CD14-positive monocyte (primary cell): ENCODE measurements at regions not wholly inside any gene's neighbourhood (a gene's known extent, or its start where the extent isn't known, plus 50 kb on each side); places are given as distances from the start of the nearest gene placed in this dataset.

Source experiments
- DNase-seq, 3 donors: peaks; one replicate each; pipeline ENCODE4 v3.0.0-alpha.2; 2011 to 2022
- H2AFZ ChIP-seq: 2 replicates; pipeline ENCODE4 v1.6.0; 2012; ENCODE audit warnings: mild to moderate bottlenecking, low read depth, low read length, inconsistent platforms; ENCODE audit not compliant: insufficient read depth, poor library complexity, severe bottlenecking
- H3K27ac ChIP-seq, 2 donors: 1 replicate in 1 of 2; 2 replicates in 1 of 2; pipeline ENCODE4 v1.5.1; 2012 to 2013; ENCODE audit warnings: low read length in 2 of 2, control low read depth in 1 of 2, inconsistent platforms in 1 of 2, low read depth in 1 of 2, mild to moderate bottlenecking in 1 of 2
- H3K27me3 ChIP-seq, 2 donors: one replicate each; pipeline versions ENCODE4 v1.6.0 to v1.6.1; 2011 to 2013; ENCODE audit warnings: low read length in 2 of 2; ENCODE audit not compliant: control insufficient read depth in 2 of 2, insufficient read depth in 2 of 2
- H3K36me3 ChIP-seq, 2 donors: replicated peaks in 1 of 2; 1 replicate in 1 of 2; 2 replicates in 1 of 2; pipeline versions ENCODE4 v1.5.1 to v1.6.1; 2012 to 2013; ENCODE audit warnings: low read length in 2 of 2, control low read depth in 1 of 2, inconsistent platforms in 1 of 2, mild to moderate bottlenecking in 1 of 2; ENCODE audit not compliant: insufficient read depth in 2 of 2, control insufficient read depth in 1 of 2
- H3K4me1 ChIP-seq, 2 donors: 1 replicate in 1 of 2; 2 replicates in 1 of 2; pipeline versions ENCODE4 v1.5.1 to v1.6.1; 2012 to 2013; ENCODE audit warnings: low read length in 2 of 2, control low read depth in 1 of 2, inconsistent platforms in 1 of 2, mild to moderate bottlenecking in 1 of 2, moderate library complexity in 1 of 2; ENCODE audit not compliant: insufficient read depth in 2 of 2, control insufficient read depth in 1 of 2
- H3K4me2 ChIP-seq: replicated peaks from 2 replicates; pipeline ENCODE3; 2012; ENCODE audit warnings: low read length, moderate library complexity, mild to moderate bottlenecking; ENCODE audit not compliant: poor library complexity, severe bottlenecking; ENCODE audit errors: extremely low read depth
- H3K4me3 ChIP-seq, 3 experiments: fragments of 200-600 bp in 1 of 3; sonication (generic) in 1 of 3; replicated peaks in 1 of 3; 1 replicate in 2 of 3; 2 replicates in 1 of 3; pipeline ENCODE4 v1.5.1; 2011 to 2013; ENCODE audit warnings: low read length in 3 of 3, mild to moderate bottlenecking in 3 of 3, control low read depth in 2 of 3, low read depth in 2 of 3, inconsistent platforms in 1 of 3, moderate library complexity in 1 of 3
- H3K79me2 ChIP-seq: 2 replicates; pipeline ENCODE4 v1.6.0; 2012; ENCODE audit warnings: mild to moderate bottlenecking, control low read depth, inconsistent platforms, low read length, moderate library complexity; ENCODE audit not compliant: insufficient read depth
- H3K9ac ChIP-seq: 2 replicates; pipeline ENCODE4 v1.6.0; 2017; ENCODE audit warnings: low read length, mild to moderate bottlenecking; ENCODE audit not compliant: insufficient read depth, poor library complexity, severe bottlenecking
- H3K9me3 ChIP-seq, 2 donors: replicated peaks in 1 of 2; 1 replicate in 1 of 2; 2 replicates in 1 of 2; pipeline versions ENCODE4 v1.5.1 to v1.6.1; 2012 to 2013; ENCODE audit warnings: low read length in 2 of 2, control low read depth in 1 of 2; ENCODE audit not compliant: control insufficient read depth in 1 of 2, insufficient read depth in 1 of 2
- H4K20me1 ChIP-seq: 2 replicates; pipeline ENCODE4 v1.6.0; 2012; ENCODE audit warnings: mild to moderate bottlenecking, low read length, control low read depth, moderate library complexity; ENCODE audit not compliant: insufficient read depth
- H3K27ac Mint-ChIP-seq, 7 donors: one replicate each; pipeline ENCODE4 v1.8.0; 2020; ENCODE audit warnings: mild to moderate bottlenecking in 7 of 7, mixed read lengths in 7 of 7, moderate library complexity in 6 of 7, inconsistent platforms in 2 of 7
- H3K27me3 Mint-ChIP-seq, 3 donors: one replicate each; pipeline ENCODE4 v1.8.0; 2021 to 2022; ENCODE audit warnings: low read depth in 3 of 3, mild to moderate bottlenecking in 3 of 3, mixed read lengths in 3 of 3, moderate library complexity in 3 of 3, inconsistent platforms in 1 of 3
- H3K36me3 Mint-ChIP-seq, 2 donors: one replicate each; pipeline ENCODE4 v1.8.0; 2020; ENCODE audit warnings: mixed read lengths in 2 of 2, inconsistent platforms in 1 of 2, mild to moderate bottlenecking in 1 of 2
- H3K4me1 Mint-ChIP-seq: one replicate; pipeline ENCODE4 v1.8.0; 2020; ENCODE audit warnings: mild to moderate bottlenecking, mixed read lengths
- H3K4me3 Mint-ChIP-seq, 2 donors: one replicate each; pipeline ENCODE4 v1.8.0; 2020; ENCODE audit warnings: mild to moderate bottlenecking in 2 of 2, mixed read lengths in 2 of 2, moderate library complexity in 1 of 2
- H3K9me3 Mint-ChIP-seq, 7 donors: one replicate each; pipeline ENCODE4 v1.8.0; 2020 to 2022; ENCODE audit warnings: mixed read lengths in 7 of 7, mild to moderate bottlenecking in 6 of 7, moderate library complexity in 6 of 7, inconsistent platforms in 2 of 7
- WGBS: methylation state at CpG from one replicate; pipeline ENCODE4 v1.1.5; 2013; ENCODE audit warnings: missing lambda C conversion rate; ENCODE audit not compliant: insufficient coverage; 5-methylcytosine and 5-hydroxymethylcytosine counted together
- intact Hi-C, 2 donors: fragments of 100-400 bp; cut with micrococcal nuclease; formaldehyde crosslinking; loops; one replicate each; pipeline versions ENCODE4 v1.15.0 to v1.15.1; 2023
- TF ChIP-seq, protein P1 (sequence below): fragments of 200-600 bp; IDR thresholded peaks from one replicate; pipeline ENCODE4 v1.8.0; 2022; ENCODE audit warnings: antibody characterized with exemption, mild to moderate bottlenecking

- peaks cover 4 to 14% of the 10 kb centered on the region in 2 donors for H3K27me3 ChIP-seq
- peaks cover 2 to 25% (median 12%) of the 10 kb centered on the region in 7 donors for H3K9me3 Mint-ChIP-seq
- H3K9ac ChIP-seq = no peak overlapping the region
- H3K27ac Mint-ChIP-seq = no peak overlapping the region
- 100% methylated on average over 4 of the region's 7 CpGs for WGBS
- H3K27me3 Mint-ChIP-seq = peaks cover 16 to 25% (median 18%) of the 10 kb centered on the region in 3 donors
- no peaks in the 10 kb centered on the region for H4K20me1 ChIP-seq
- DNase-seq = no peak
- H3K4me3 ChIP-seq = no peak overlapping the region
- no peaks in the 10 kb centered on the region for H3K36me3 Mint-ChIP-seq
- H3K4me3 Mint-ChIP-seq = no peak overlapping the region
- TF ChIP-seq, protein P1, sequence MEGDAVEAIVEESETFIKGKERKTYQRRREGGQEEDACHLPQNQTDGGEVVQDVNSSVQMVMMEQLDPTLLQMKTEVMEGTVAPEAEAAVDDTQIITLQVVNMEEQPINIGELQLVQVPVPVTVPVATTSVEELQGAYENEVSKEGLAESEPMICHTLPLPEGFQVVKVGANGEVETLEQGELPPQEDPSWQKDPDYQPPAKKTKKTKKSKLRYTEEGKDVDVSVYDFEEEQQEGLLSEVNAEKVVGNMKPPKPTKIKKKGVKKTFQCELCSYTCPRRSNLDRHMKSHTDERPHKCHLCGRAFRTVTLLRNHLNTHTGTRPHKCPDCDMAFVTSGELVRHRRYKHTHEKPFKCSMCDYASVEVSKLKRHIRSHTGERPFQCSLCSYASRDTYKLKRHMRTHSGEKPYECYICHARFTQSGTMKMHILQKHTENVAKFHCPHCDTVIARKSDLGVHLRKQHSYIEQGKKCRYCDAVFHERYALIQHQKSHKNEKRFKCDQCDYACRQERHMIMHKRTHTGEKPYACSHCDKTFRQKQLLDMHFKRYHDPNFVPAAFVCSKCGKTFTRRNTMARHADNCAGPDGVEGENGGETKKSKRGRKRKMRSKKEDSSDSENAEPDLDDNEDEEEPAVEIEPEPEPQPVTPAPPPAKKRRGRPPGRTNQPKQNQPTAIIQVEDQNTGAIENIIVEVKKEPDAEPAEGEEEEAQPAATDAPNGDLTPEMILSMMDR = no peak
- H3K4me1 ChIP-seq = no peaks in the 10 kb centered on the region
- no peaks in the 10 kb centered on the region for H3K79me2 ChIP-seq
- H2AFZ ChIP-seq = no peak overlapping the region
- H3K4me2 ChIP-seq = no peak overlapping the region
- H3K36me3 ChIP-seq = no peaks in the 10 kb centered on the region
- intact Hi-C loops = no loop called here
- peaks cover 1% of the 10 kb centered on the region for H3K4me1 Mint-ChIP-seq
- H3K27ac ChIP-seq = no peak overlapping the region
- peaks cover 7 to 19% of the 10 kb centered on the region in 2 donors for H3K9me3 ChIP-seq
Measured at GRCh38 chr2:236841389-236841788, 244.3 kb upstream of the COPS8 start.

DNA sequence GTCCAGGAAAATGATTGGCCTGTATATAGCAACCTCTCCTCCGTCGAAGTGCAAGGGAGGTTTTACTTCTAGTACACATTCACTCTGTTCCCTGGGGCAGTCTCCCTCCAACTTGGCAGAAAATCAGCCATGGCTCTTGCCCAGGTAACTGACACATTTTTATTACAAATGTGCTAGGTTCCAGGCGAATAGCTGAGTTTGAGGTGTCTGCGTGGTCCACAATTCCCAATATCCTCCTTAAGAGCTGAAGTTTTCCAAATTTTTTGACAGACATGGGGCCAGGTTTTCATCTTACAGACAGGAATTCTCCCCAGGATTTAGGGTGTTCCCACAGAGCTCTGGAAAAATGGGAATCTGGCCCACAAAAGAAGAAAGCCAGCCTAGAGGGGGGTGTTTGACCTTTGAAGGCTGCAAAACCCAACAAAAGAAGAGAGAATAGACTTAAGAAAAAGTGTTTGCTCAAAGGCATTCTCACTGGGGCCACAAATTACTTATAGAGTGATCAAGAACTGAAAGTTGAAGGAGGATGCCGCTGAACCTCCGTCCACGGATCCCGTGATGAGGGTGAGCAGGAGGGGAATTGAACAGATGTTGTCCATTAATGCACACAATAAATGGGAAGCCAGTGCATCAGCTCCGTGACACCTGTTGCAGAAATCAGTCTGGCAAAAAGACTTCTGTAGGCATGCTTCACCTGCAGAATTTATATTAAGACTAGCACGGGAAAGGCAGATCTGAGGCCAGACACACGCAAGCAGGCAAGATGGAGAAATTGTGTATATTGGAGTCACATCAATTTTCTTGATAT, 242.3 kb upstream of the COPS8 start:
- Histone ChIP-seq H3K79me2 (no peaks in the 10 kb centered on the region), H3K4me2 (no peak overlapping the region), H4K20me1 (no peaks in the 10 kb centered on the region), H3K36me3 (no peaks in the 10 kb centered on the region), H3K9ac (no peak overlapping the region), H3K27ac (no peak overlapping the region), H3K4me3 (no peak overlapping the region), H2AFZ (no peak overlapping the region), H3K9me3 (peaks cover 7 to 19% of the 10 kb centered on the region in 2 donors), H3K4me1 (no peaks in the 10 kb centered on the region), H3K27me3 (peaks cover 0 to 9% of the 10 kb centered on the region in 2 donors)
- Mint-ChIP-seq H3K9me3 (peaks cover 2 to 28% (median 10%) of the 10 kb centered on the region in 7 donors), H3K4me3 (peak overlapping the region in 1 of 2 donors; percentile 27), H3K27ac (peak overlapping the region in 1 of 7 donors; percentile 26), H3K36me3 (no peaks in the 10 kb centered on the region), H3K27me3 (peaks cover 14 to 25% (median 23%) of the 10 kb centered on the region in 3 donors), H3K4me1 (no peaks in the 10 kb centered on the region)
- WGBS = 92% methylated on average over 8 of the region's 11 CpGs
- TF ChIP-seq, protein P1 = no peak
- intact Hi-C loops = no loop called here
- DNase-seq = no peak
